ENCODE measurements at regions not wholly inside any gene's neighbourhood (a gene's known extent, or its start where the extent isn't known, plus 50 kb on each side); places are given as distances from the start of the nearest gene placed in this dataset.

GRCh38 chr6:12473494-12473893 is 183.3 kb downstream of the EDN1 start:
- TF ChIP-seq CTCF (IDR thresholded peaks at IDR 0.05) (no peak), EZH2 (IDR thresholded peaks at IDR 0.05; ENCODE audit: borderline replicate concordance, insufficient read depth, low read depth, low read length, poor library complexity, severe bottlenecking) (no peak)
